Colonic mucosa (tissue), 4 donors: ENCODE measurements at regions not wholly inside any gene's neighbourhood (a gene's known extent, or its start where the extent isn't known, plus 50 kb on each side); places are given as distances from the start of the nearest gene placed in this dataset.

Source experiments
- DNase-seq: peaks from one replicate; pipeline ENCODE4 v3.0.0-alpha.2; 2020
- H3K27ac ChIP-seq: fragments of 200-600 bp; one replicate; pipeline ENCODE4 v1.8.0; 2021
- H3K27me3 ChIP-seq: fragments of 200-600 bp; one replicate; pipeline ENCODE4 v1.8.0; 2021
- H3K36me3 ChIP-seq: fragments of 200-600 bp; one replicate; pipeline ENCODE4 v1.8.0; 2021
- H3K4me1 ChIP-seq: fragments of 200-600 bp; one replicate; pipeline ENCODE4 v1.8.0; 2021; ENCODE audit warnings: mild to moderate bottlenecking
- H3K4me3 ChIP-seq: fragments of 200-600 bp; one replicate; pipeline ENCODE4 v1.8.0; 2021
- H3K9ac ChIP-seq, 2 donors: one replicate each; pipeline ENCODE4 v1.7.0; 2013; ENCODE audit warnings: control low read depth in 2 of 2, low read depth in 2 of 2, low read length in 2 of 2
- H3K9me3 ChIP-seq: fragments of 200-600 bp; one replicate; pipeline ENCODE4 v1.8.0; 2021
- CTCF ChIP-seq: fragments of 200-600 bp; IDR thresholded peaks from one replicate; pipeline ENCODE4 v1.8.0; 2022; ENCODE audit warnings: antibody characterized with exemption, mild to moderate bottlenecking
- intact Hi-C: fragments of 100-400 bp; cut with DNase I; formaldehyde crosslinking; loops from one replicate; pipeline ENCODE4 v1.14.1; 2022
- donor health status: healthy.
- donor health status: DM: no; HTN: no; CAD: no.
- donor health status: DM: no; HTN: no; CAD: no.

DNA sequence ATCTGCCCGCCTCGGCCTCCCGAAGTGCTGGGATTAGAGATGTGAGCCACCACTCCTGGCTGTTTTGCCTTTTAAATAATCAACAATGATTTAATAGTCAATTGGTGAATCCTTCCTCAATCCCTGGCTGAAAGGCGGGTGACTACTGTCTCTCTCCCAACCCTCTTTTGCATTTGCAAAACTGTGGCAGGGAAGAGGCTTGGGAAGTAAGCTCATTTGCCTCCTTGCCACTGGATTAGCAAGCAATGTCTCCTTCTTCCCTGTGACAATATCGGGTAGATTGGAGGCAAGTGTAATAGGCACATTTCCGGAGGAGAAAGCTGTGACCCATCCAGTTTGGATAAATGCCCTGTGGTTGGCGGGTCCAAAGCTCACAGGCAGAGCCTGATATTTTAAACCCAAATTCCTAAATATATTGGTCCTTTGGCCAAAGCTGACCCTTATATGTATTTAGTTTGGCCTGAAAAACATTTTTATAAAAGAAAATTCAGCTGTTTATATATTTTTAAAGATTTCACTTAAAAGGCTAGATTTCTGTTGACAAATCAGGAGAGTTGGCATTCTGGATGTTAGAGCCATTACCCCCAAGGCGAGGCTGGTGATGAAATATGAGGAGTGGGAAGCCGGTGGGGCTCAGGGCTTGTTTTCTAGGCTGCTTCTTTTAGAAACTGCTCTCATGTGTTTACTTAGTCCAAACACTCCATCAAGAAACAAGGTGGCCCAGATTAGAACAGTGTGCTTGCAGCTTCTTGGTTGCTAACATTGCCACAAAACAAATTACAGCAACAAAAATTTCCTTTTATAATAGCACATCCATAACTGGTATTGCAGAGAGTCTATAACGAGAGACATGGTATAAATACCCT, 646.9 kb upstream of the TMEM132C start:
- H3K9me3 ChIP-seq = no peaks in the 10 kb centered on the region
- H3K9ac ChIP-seq = no peak overlapping the region
- TF ChIP-seq CTCF = no peak
- H3K4me3 ChIP-seq = no peak overlapping the region
- no peaks in the 10 kb centered on the region for H3K4me1 ChIP-seq
- no peak for DNase-seq
- no peaks in the 10 kb centered on the region for H3K27me3 ChIP-seq
- H3K27ac ChIP-seq = no peak overlapping the region
- H3K36me3 ChIP-seq = no peaks in the 10 kb centered on the region
- intact Hi-C loops = no loop called here

DNA sequence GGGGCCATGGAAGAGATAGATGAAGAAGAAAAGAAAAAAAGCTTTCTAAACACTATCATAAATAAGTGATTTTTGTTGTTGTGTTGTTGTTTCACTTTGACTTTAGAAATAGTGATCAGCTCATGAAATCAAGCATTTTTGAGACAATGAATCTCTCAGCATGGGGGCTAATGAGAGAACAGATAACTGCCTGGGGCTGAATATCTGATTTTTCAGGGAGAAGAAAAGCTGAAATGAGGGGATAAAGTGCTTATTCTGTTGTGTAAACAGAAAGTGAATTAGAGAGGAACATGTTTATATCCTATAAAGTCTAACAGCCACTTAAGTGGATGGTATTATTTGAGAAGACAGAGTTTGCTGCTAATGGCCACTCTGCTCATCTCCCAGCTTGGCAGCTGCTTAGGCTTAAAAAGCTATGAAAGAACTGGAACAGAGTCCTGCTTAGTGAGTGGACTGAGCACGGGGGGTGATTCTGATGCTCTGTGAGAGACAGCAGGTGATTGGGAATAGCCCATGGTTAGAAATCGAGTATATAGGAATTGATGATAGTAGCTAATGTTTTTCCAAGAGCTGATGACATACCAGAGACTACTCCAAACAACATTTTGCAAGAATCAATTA, 646.1 kb upstream of the TMEM132C start:
- no peak for DNase-seq
- H3K9me3 ChIP-seq = no peaks in the 10 kb centered on the region
- no peak overlapping the region for H3K9ac ChIP-seq
- H3K27ac ChIP-seq = no peak overlapping the region
- intact Hi-C loops = no loop called here
- no peak overlapping the region for H3K4me3 ChIP-seq
- H3K36me3 ChIP-seq = no peaks in the 10 kb centered on the region
- TF ChIP-seq CTCF = no peak
- H3K4me1 ChIP-seq = no peaks in the 10 kb centered on the region
- H3K27me3 ChIP-seq = no peaks in the 10 kb centered on the region

- DNase-seq = no peak
- Histone ChIP-seq H3K27me3 (no peaks in the 10 kb centered on the region), H3K9ac (no peak overlapping the region), H3K27ac (no peak overlapping the region), H3K4me3 (no peak overlapping the region), H3K9me3 (no peaks in the 10 kb centered on the region), H3K36me3 (no peaks in the 10 kb centered on the region), H3K4me1 (no peaks in the 10 kb centered on the region)
- intact Hi-C loops = no loop called here
- no peak for TF ChIP-seq CTCF
These were observed 645.6 kb upstream of the TMEM132C start for GRCh38 chr12:127621366-127621765.

DNA sequence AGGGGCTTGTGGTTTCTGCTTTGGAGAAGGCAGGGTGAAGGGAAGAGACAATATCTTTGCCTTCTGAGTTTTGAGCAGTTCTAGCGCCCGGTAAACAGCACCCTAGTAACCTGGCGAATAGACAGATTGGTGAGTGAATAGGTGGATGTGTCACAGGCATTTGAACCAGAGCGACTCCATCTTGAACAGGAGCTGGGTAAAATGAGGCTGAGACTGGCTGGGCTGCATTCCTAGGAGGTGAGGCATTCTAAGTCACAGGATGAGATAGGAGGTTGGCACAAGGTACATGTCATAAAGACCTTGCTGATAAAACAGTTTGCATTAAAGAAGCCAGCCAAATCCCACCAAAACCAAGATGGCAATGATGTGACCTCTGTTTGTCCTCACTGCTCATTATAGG, 643.6 kb upstream of the TMEM132C start:
- Histone ChIP-seq H3K4me1 (no peaks in the 10 kb centered on the region), H3K27me3 (no peaks in the 10 kb centered on the region), H3K27ac (no peak overlapping the region), H3K9me3 (no peaks in the 10 kb centered on the region), H3K4me3 (no peak overlapping the region), H3K9ac (no peak overlapping the region), H3K36me3 (no peaks in the 10 kb centered on the region)
- intact Hi-C loops = no loop called here
- no peak for DNase-seq
- TF ChIP-seq CTCF = no peak

DNA sequence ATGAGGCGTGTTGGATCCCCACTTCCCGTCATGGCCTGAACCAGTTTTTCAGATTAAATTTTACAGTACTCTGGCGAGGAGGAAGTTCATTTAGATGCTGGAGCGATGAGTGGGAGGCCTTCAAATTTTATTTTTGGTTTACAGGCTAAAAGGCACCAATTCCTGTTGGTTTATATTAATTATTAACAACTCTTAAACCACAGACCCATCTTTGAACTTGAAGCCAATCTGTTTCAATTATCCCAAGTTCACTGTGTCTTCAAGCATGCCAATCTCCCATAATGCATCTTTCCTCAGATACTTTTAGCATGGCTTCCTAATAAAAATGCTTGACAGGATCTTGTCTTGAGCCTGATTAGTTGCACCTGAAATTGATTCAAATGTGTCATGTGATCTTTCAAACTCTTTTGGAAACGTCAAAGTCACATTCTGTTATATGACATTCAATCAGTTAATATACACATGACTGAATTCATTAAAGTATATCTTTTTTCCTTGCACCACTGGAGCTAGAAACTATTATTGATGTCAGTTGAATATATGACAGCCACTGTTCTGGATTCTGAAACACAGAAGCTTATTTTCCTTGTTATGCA, 641.7 kb upstream of the TMEM132C start:
- Histone ChIP-seq H3K27ac (no peak overlapping the region), H3K4me1 (no peaks in the 10 kb centered on the region), H3K4me3 (no peak overlapping the region), H3K9me3 (no peaks in the 10 kb centered on the region), H3K36me3 (no peaks in the 10 kb centered on the region), H3K27me3 (no peaks in the 10 kb centered on the region), H3K9ac (no peak overlapping the region)
- TF ChIP-seq CTCF = no peak
- DNase-seq = no peak
- intact Hi-C loops = no loop called here
